MCF 10A (cell line): ENCODE measurements at regions not wholly inside any gene's neighbourhood (a gene's known extent, or its start where the extent isn't known, plus 50 kb on each side); places are given as distances from the start of the nearest gene placed in this dataset.
"Not testable (repeated sequence)": the region's sequence is repeated elsewhere in the genome, so short reads cannot be mapped to it uniquely, and the experiment has no call there.

Experiments
- BruUV-seq: library from RNA; stranded (reverse); fragments of 400-500 nt; replicated peaks from 2 replicates; lab custom pipeline; 2021; lab: Mats Ljungman, UMichigan
- CTCF ChIA-PET: fragments of 300-600 bp; sonication (Branson Sonifier 250); formaldehyde crosslinking; extraction: SDS; loops from one replicate; lab custom pipeline; 2021; ENCODE audit warnings: antibody characterized with exemption, inconsistent platforms; lab: Yijun Ruan, JAX
- POLR2A ChIA-PET: fragments of 300-600, 350-650 bp; sonication (Branson Sonifier 250); formaldehyde crosslinking; extraction: SDS; loops from one replicate; lab custom pipeline; 2020; ENCODE audit warnings: antibody characterized with exemption, inconsistent platforms; lab: Yijun Ruan, JAX
- DNase-seq: peaks from one replicate; pipeline ENCODE4 v3.0.0-alpha.2; 2018; ENCODE audit not compliant: unreplicated experiment
- H3K27ac Mint-ChIP-seq: one replicate; pipeline ENCODE4 v1.8.0; 2022; ENCODE audit warnings: mild to moderate bottlenecking, low read depth, mixed read lengths; ENCODE audit not compliant: unreplicated experiment
- H3K27me3 Mint-ChIP-seq: one replicate; pipeline ENCODE4 v1.8.0; 2022; ENCODE audit warnings: mixed read lengths; ENCODE audit not compliant: insufficient read depth, unreplicated experiment
- H3K36me3 Mint-ChIP-seq: one replicate; pipeline ENCODE4 v1.8.0; 2022; ENCODE audit warnings: mild to moderate bottlenecking, moderate library complexity, mixed read lengths; ENCODE audit not compliant: insufficient read depth, unreplicated experiment
- H3K4me1 Mint-ChIP-seq: one replicate; pipeline ENCODE4 v1.8.0; 2022; ENCODE audit warnings: mixed read lengths; ENCODE audit not compliant: insufficient read depth, unreplicated experiment
- H3K4me3 Mint-ChIP-seq: one replicate; pipeline ENCODE4 v1.8.0; 2022; ENCODE audit warnings: mild to moderate bottlenecking, moderate library complexity, mixed read lengths; ENCODE audit not compliant: unreplicated experiment
- H3K9me3 Mint-ChIP-seq: one replicate; pipeline ENCODE4 v1.8.0; 2022; ENCODE audit warnings: mixed read lengths; ENCODE audit not compliant: unreplicated experiment
- intact Hi-C: fragments of 100-400 bp; cut with micrococcal nuclease; formaldehyde crosslinking; loops from 2 replicates; pipeline ENCODE4 v1.14.1; 2022
- TF ChIP-seq, protein P1 (sequence below): fragments of 200-600 bp; IDR thresholded peaks from one replicate; pipeline ENCODE4 v1.8.0; 2022; ENCODE audit warnings: antibody characterized with exemption, mild to moderate bottlenecking; ENCODE audit not compliant: unreplicated experiment

DNA sequence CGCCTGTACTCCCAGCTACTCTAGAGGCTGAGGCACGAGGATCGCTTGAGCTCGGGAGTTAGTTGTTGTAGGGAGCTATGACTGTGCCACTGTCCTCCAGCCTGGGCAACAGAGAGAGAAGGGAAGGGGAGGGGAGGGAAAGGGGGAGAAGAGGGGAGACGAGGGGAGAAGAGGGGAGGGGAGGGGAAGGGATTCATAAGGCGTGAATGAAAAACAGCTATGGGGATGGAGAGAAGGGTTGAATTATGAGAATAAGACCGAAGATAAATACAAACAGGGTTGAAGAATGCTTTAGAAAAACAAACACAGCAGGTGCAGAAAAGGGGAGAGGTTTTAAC lies 106.0 kb downstream of the TRIM27 start:
- ChIA-PET POLR2A (interaction anchor here (0.6 to 2.4 kb wide), 5 partner anchors 9 to 167 kb away, joined by 3 to 12 read pairs (median 4); no protein-coding TSS in a partner anchor), CTCF (interaction anchor here (0.5 to 1.6 kb wide), 2 partner anchors 19 to 134 kb away, joined by 3 to 9 read pairs; no protein-coding TSS in a partner anchor)
- peaks cover 13% of the 10 kb centered on the region for H3K36me3 Mint-ChIP-seq
- peak overlapping the region; percentile 72 for H3K4me3 Mint-ChIP-seq
- H3K27me3 Mint-ChIP-seq: peaks cover 14% of the 10 kb centered on the region
- peak; percentile 49 for DNase-seq
- no peaks in the 10 kb centered on the region for H3K9me3 Mint-ChIP-seq
- peaks cover 24% of the 10 kb centered on the region for H3K4me1 Mint-ChIP-seq
- TF ChIP-seq, protein P1, sequence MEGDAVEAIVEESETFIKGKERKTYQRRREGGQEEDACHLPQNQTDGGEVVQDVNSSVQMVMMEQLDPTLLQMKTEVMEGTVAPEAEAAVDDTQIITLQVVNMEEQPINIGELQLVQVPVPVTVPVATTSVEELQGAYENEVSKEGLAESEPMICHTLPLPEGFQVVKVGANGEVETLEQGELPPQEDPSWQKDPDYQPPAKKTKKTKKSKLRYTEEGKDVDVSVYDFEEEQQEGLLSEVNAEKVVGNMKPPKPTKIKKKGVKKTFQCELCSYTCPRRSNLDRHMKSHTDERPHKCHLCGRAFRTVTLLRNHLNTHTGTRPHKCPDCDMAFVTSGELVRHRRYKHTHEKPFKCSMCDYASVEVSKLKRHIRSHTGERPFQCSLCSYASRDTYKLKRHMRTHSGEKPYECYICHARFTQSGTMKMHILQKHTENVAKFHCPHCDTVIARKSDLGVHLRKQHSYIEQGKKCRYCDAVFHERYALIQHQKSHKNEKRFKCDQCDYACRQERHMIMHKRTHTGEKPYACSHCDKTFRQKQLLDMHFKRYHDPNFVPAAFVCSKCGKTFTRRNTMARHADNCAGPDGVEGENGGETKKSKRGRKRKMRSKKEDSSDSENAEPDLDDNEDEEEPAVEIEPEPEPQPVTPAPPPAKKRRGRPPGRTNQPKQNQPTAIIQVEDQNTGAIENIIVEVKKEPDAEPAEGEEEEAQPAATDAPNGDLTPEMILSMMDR: no peak
- no TSS peak for BruUV-seq
- intact Hi-C loops: loop anchor here (1.0 kb wide), 1 partner anchor 168 kb away; no protein-coding TSS in a partner anchor
- no peak overlapping the region for H3K27ac Mint-ChIP-seq

DNA sequence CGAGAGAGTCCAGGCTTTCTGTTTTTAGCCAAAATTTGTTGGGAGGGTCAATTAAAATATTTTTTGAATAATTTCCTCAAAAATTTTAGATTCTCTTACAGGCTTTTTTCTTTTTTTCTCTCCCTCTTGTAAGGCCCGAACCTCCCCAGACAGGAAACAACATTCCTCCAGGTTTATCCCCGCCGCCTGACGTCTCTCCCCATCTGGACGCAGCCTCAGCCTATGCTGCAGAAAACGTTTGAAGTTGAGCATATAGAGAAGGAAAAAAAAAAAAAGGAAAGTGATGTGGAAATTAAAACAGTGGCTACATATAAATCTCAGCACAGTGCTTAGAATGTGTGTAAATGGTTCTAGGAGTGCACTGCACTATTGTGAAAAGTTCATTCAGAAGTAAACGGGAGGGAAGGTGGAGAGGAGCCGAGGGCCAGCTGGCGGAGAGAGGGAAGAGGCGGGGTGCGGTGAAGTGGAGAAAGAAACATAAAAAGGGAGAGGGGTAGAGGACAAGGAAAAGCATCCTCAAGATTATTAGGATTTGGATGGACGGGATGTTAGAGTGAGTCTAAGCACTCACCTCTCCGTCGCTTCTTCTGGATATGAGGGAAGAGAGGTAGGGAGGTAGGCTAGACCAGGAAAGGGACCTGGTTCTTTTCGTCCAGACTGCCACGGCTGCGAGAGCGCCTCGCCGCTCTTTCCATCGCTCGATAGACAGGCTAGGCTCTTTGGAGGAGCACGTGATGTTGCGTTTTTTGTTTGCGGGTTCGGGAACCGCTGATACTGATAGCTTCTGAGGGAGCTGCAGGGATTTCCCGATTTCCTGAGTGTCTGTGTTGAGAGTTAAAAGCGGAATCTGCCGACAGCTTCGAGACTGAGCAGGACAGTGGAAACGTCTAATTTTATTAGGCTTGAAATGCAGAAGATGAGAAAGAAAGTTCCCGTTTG lies 98.7 kb downstream of the TRIM27 start:
- no peak for DNase-seq
- H3K4me1 Mint-ChIP-seq: peaks cover 7% of the 10 kb centered on the region
- H3K27ac Mint-ChIP-seq: no peak overlapping the region
- no TSS peak for BruUV-seq
- H3K4me3 Mint-ChIP-seq: no peak overlapping the region
- POLR2A ChIA-PET: interaction anchor here (0.6 to 0.9 kb wide), 2 partner anchors 13 to 99 kb away, joined by 3 read pairs; partner anchors contain the start of gene TRIM27
- H3K36me3 Mint-ChIP-seq: no peaks in the 10 kb centered on the region
- H3K27me3 Mint-ChIP-seq: peaks cover 55% of the 10 kb centered on the region
- intact Hi-C loops: no loop called here
- no peaks in the 10 kb centered on the region for H3K9me3 Mint-ChIP-seq
- TF ChIP-seq, protein P1: no peak
- CTCF ChIA-PET: interaction anchor here (1.3 to 1.8 kb wide), 2 partner anchors 13 to 191 kb away, joined by 3 to 8 read pairs; no protein-coding TSS in a partner anchor

DNA sequence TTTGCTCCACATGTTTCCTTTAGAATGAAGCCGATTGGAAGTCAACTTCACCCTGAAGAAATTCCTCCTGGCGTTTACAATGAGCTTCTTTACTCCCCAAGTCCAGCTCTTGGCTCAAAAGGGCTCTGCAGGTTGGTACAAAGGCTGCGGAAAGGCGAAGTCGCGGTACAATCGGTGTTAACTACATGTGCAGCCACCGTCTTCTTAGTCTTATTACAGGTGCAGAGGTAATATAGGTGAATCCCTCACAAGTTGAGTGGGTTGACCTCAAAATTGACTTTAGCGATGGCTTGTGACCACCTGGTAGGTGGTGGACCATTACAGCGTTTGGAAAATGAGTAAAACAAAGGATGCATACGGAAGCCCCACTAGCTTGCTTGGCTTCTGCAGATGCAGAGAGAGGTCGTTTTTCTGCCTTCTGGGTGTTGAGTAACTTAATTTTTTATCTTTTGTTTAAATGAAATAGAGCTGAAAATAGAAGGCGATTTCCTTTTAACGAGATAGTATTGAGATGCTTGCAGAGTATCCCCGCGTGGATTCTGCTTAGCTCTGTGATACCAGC lies 98.0 kb downstream of the TRIM27 start:
- ChIA-PET CTCF (interaction anchor here (1.3 to 1.8 kb wide), 3 partner anchors 12 to 190 kb away, joined by 3 to 8 read pairs (median 3); no protein-coding TSS in a partner anchor), POLR2A (interaction anchor here (1.1 to 1.2 kb wide), 2 partner anchors 8 to 12 kb away, joined by 3 to 4 read pairs; no protein-coding TSS in a partner anchor)
- DNase-seq: no peak
- no peak overlapping the region for H3K27ac Mint-ChIP-seq
- H3K9me3 Mint-ChIP-seq: no peaks in the 10 kb centered on the region
- H3K36me3 Mint-ChIP-seq: no peaks in the 10 kb centered on the region
- intact Hi-C loops: no loop called here
- no peak overlapping the region for H3K4me3 Mint-ChIP-seq
- peaks cover 62% of the 10 kb centered on the region for H3K27me3 Mint-ChIP-seq
- peaks cover 7% of the 10 kb centered on the region for H3K4me1 Mint-ChIP-seq
- TF ChIP-seq, protein P1: no peak
- BruUV-seq: no TSS peak

DNA sequence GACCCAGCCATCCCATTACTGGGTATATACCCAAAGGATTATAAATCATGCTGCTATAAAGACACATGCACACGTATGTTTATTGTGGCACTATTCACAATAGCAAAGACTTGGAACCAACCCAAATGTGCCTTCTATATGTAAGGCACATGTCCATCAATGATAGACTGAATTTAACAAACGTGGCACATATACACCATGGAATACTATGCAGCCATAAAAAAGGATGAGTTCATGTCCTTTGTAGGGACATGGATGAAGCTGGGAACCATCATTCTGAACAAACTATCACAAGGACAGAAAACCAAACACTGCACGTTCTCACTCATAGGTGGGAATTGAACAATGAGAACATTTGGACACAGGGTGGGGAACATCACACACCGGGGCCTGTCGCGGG lies 92.1 kb downstream of the TRIM27 start:
- CTCF ChIA-PET, intact Hi-C loops, BruUV-seq, H3K9me3 Mint-ChIP-seq, H3K4me1 Mint-ChIP-seq, H3K27ac Mint-ChIP-seq, DNase-seq, H3K36me3 Mint-ChIP-seq, H3K4me3 Mint-ChIP-seq, POLR2A ChIA-PET: not testable (repeated sequence)
- peaks cover 40% of the 10 kb centered on the region for H3K27me3 Mint-ChIP-seq

DNA sequence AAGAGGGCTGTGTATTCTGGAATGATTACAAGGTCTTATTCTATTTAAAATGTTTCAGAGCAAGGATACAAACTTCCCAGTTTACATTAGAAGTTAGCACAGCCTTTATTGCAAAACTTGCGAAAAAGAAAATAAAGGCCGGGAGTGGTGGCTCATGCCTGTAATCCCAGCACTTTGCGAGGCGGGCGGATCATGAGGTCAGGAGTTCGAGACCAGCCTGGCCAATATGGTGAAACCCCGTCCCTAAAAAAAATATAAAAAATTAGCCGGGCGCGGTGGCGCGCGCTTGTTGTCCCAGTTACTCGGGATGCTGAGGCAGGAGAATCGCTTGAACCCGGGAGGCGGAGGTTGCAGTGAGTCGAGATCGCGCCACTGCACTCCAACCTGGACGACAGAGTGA lies 87.1 kb downstream of the TRIM27 start:
- H3K9me3 Mint-ChIP-seq, H3K27me3 Mint-ChIP-seq, BruUV-seq, H3K27ac Mint-ChIP-seq, H3K4me1 Mint-ChIP-seq, H3K4me3 Mint-ChIP-seq: not testable (repeated sequence)
- CTCF ChIA-PET: interaction anchor here (0.6 to 6.1 kb wide), 33 partner anchors 11 to 1681 kb away, joined by 3 to 56 read pairs (median 4); no protein-coding TSS in a partner anchor
- POLR2A ChIA-PET: interaction anchor here (0.6 to 3.4 kb wide), 20 partner anchors 13 to 184 kb away, joined by 3 to 66 read pairs (median 7); partner anchors contain the start of gene TRIM27
- intact Hi-C loops: loop anchor here (1.0 to 5.0 kb wide), 7 partner anchors 60 to 751 kb away; partner anchors contain the start of genes OR2H2 and TRIM27
- peak; percentile 12 for DNase-seq
- peaks cover 14% of the 10 kb centered on the region for H3K36me3 Mint-ChIP-seq
